ENCODE measurements at regions not wholly inside any gene's neighbourhood (a gene's known extent, or its start where the extent isn't known, plus 50 kb on each side); places are given as distances from the start of the nearest gene placed in this dataset.

GRCh38 chr5:33184367-33184766, 256.4 kb upstream of the TARS1 start (continued):
- TF ChIP-seq CTCF (conservative IDR thresholded peaks at IDR 0.05; ENCODE audit: low read depth in 2 of 2) (no peak), NANOG (IDR thresholded peaks at IDR 0.05; ENCODE audit: borderline replicate concordance) (no peak), ZNF114 (CRISPR knock-in tag; IDR thresholded peaks at IDR 0.05) (no peak), STAT1 (IDR thresholded peaks at IDR 0.05; ENCODE audit: unreplicated experiment) (no peak), REST (IDR thresholded peaks at IDR 0.05; ENCODE audit: unreplicated experiment) (no peak), EZH2phosphoT487 (IDR thresholded peaks at IDR 0.05; ENCODE audit: unreplicated experiment) (no peak)

GRCh38 chr5:33188089-33188488, 252.7 kb upstream of the TARS1 start:
- peaks cover 10% of the 10 kb centered on the region for H3K9me3 Mint-ChIP-seq
- no peaks in the 10 kb centered on the region for H3K4me1 ChIP-seq (ENCODE audit: insufficient read depth)
- no peak overlapping the region for H3K27ac ChIP-seq (ENCODE audit: low read depth)
- 0 out of 3 replicates have a peak, but pooled peaks cover 2% of the 10 kb centered on the region for H3K4me1 Mint-ChIP-seq
- ATAC-seq: no peak
- H3K79me2 ChIP-seq (replicated peaks; ENCODE audit: insufficient read depth): no peaks in the 10 kb centered on the region
- no peak overlapping the region for H3K4me3 Mint-ChIP-seq
- no peaks in the 10 kb centered on the region for H3F3A ChIP-seq (replicated peaks; ENCODE audit: low read depth)
- H3K9me2 ChIP-seq (ENCODE audit: insufficient read depth): no peaks in the 10 kb centered on the region
- no peak for DNase-seq (ENCODE audit: low spot score)
- H3K27me3 ChIP-seq (ENCODE audit: insufficient read depth): no peaks in the 10 kb centered on the region
- H4K20me1 ChIP-seq (replicated peaks; ENCODE audit: insufficient read depth): no peaks in the 10 kb centered on the region
- H2AFZ ChIP-seq: no peak overlapping the region
- no peaks in the 10 kb centered on the region for H3K36me3 ChIP-seq (ENCODE audit: insufficient read depth)
- peaks cover 4% of the 10 kb centered on the region; the same call in 1 of the 3 replicates for H3K36me3 Mint-ChIP-seq (ENCODE audit: low read depth)
- no peaks in the 10 kb centered on the region for H3K27me3 Mint-ChIP-seq (ENCODE audit: insufficient read depth, low read depth, poor library complexity)
- no peak overlapping the region for H3K4me2 ChIP-seq
- H3K4me3 ChIP-seq: no peak overlapping the region
- H3K27ac Mint-ChIP-seq: no peak overlapping the region
- no peak for TF ChIP-seq ZNF331 (CRISPR knock-in tag; IDR thresholded peaks at IDR 0.05; ENCODE audit: low read depth)
- no peak for TF ChIP-seq ZNF462 (CRISPR knock-in tag; IDR thresholded peaks at IDR 0.05)
- TF ChIP-seq JUNB (IDR thresholded peaks at IDR 0.05; ENCODE audit: unreplicated experiment): no peak
- no peak for TF ChIP-seq NANOG (IDR thresholded peaks at IDR 0.05; ENCODE audit: borderline replicate concordance)
- no peak for TF ChIP-seq CREB1 (CRISPR knock-in tag; IDR thresholded peaks at IDR 0.05; ENCODE audit: low read depth)
- TF ChIP-seq EZH2phosphoT487 (IDR thresholded peaks at IDR 0.05; ENCODE audit: unreplicated experiment): no peak
- no peak for TF ChIP-seq REST (IDR thresholded peaks at IDR 0.05; ENCODE audit: unreplicated experiment)

Measured in GM23338 (cell line).